ENCODE measurements at regions not wholly inside any gene's neighbourhood (a gene's known extent, or its start where the extent isn't known, plus 50 kb on each side); places are given as distances from the start of the nearest gene placed in this dataset.

DNA sequence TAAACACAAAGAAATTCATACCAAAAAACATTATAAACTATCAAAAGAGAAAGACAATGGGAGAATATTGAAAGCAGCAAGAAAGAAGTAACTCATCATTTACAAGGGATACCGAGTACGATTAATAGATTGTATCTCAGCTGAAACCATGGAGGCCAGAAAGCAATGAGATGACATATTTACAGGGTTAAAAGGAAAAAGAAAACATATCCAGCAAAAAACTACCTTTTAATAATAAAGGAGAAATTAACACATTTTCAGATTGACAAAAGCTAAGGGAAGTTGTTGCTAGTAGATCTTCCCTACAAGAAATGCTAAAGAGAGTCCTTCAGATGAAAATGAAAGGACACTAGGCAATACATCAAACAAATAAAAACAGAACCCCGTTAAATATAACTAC is 364.8 kb upstream of the TNC start:
- no peak overlapping the region for H3K4me3 Mint-ChIP-seq (ENCODE audit: low read depth, unreplicated experiment)
- no peak overlapping the region for H3K27ac Mint-ChIP-seq (ENCODE audit: unreplicated experiment)
- no peaks in the 10 kb centered on the region for H3K4me1 Mint-ChIP-seq (ENCODE audit: low read depth, unreplicated experiment)

DNA sequence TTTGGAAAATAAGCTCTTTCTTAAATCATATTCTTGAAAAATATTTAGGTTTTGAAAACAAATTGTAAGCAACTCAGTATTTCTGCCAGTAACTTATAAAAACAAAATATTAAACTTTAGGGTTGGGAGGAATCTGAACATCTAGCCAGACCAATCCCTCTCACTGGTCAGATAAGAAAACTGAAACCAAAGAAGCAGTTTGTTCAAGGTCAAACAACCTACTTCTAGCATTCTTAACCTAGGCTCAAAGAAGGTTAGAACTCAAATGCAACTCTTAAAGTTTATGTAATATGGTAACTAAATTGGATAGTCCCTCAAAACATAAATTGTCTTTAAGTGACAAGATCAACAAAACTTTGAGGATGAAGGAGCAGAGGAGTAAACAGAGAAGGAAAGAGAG is 374.9 kb upstream of the TNC start:
- no peak for DNase-seq
- Mint-ChIP-seq H3K4me3 (ENCODE audit: low read depth, unreplicated experiment) (no peak overlapping the region), H3K4me1 (ENCODE audit: low read depth, unreplicated experiment) (peaks cover 15% of the 10 kb centered on the region), H3K27me3 (ENCODE audit: unreplicated experiment) (peaks cover 22% of the 10 kb centered on the region), H3K27ac (ENCODE audit: unreplicated experiment) (no peak overlapping the region), H3K36me3 (ENCODE audit: insufficient read depth, unreplicated experiment) (no peaks in the 10 kb centered on the region), H3K9me3 (ENCODE audit: low read depth, unreplicated experiment) (peaks cover 2% of the 10 kb centered on the region)
- intact Hi-C loops (cut with micrococcal nuclease; ENCODE audit: unreplicated experiment) = loop anchor here (10.0 kb wide), 1 partner anchor 118 kb away; no protein-coding TSS in a partner anchor
- TF ChIP-seq, protein P1, sequence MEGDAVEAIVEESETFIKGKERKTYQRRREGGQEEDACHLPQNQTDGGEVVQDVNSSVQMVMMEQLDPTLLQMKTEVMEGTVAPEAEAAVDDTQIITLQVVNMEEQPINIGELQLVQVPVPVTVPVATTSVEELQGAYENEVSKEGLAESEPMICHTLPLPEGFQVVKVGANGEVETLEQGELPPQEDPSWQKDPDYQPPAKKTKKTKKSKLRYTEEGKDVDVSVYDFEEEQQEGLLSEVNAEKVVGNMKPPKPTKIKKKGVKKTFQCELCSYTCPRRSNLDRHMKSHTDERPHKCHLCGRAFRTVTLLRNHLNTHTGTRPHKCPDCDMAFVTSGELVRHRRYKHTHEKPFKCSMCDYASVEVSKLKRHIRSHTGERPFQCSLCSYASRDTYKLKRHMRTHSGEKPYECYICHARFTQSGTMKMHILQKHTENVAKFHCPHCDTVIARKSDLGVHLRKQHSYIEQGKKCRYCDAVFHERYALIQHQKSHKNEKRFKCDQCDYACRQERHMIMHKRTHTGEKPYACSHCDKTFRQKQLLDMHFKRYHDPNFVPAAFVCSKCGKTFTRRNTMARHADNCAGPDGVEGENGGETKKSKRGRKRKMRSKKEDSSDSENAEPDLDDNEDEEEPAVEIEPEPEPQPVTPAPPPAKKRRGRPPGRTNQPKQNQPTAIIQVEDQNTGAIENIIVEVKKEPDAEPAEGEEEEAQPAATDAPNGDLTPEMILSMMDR (IDR thresholded peaks at IDR 0.05; ENCODE audit: unreplicated experiment) = no peak
- CTCF ChIA-PET = no interaction called here
- BruUV-seq (replicated peaks) = no TSS peak

More for the DNA sequence above, 364.8 kb upstream of the TNC start:
- Mint-ChIP-seq H3K27me3 (ENCODE audit: unreplicated experiment) (no peaks in the 10 kb centered on the region), H3K9me3 (ENCODE audit: low read depth, unreplicated experiment) (peaks cover 2% of the 10 kb centered on the region), H3K36me3 (ENCODE audit: insufficient read depth, unreplicated experiment) (no peaks in the 10 kb centered on the region)
- CTCF ChIA-PET = interaction anchor here (0.6 kb wide), 1 partner anchor 801 kb away, joined by 7 read pairs; the partner anchor contains the start of gene TEX48
- TF ChIP-seq, protein P1 (IDR thresholded peaks at IDR 0.05; ENCODE audit: unreplicated experiment) = no peak
- BruUV-seq (replicated peaks) = no TSS peak
- DNase-seq = no peak
- intact Hi-C loops (cut with micrococcal nuclease; ENCODE audit: unreplicated experiment) = no loop called here

GRCh38 chr9:115494393-115494792 is 376.4 kb upstream of the TNC start:
- intact Hi-C loops (cut with micrococcal nuclease; ENCODE audit: unreplicated experiment) = loop anchor here (10.0 kb wide), 1 partner anchor 120 kb away; no protein-coding TSS in a partner anchor
- DNase-seq = no peak
- peaks cover 15% of the 10 kb centered on the region for H3K4me1 Mint-ChIP-seq (ENCODE audit: low read depth, unreplicated experiment)
- H3K27me3 Mint-ChIP-seq (ENCODE audit: unreplicated experiment) = peaks cover 21% of the 10 kb centered on the region
- no TSS peak for BruUV-seq (replicated peaks)
- no peaks in the 10 kb centered on the region for H3K36me3 Mint-ChIP-seq (ENCODE audit: insufficient read depth, unreplicated experiment)
- H3K4me3 Mint-ChIP-seq (ENCODE audit: low read depth, unreplicated experiment) = no peak overlapping the region
- CTCF ChIA-PET = no interaction called here
- peaks cover 2% of the 10 kb centered on the region for H3K9me3 Mint-ChIP-seq (ENCODE audit: low read depth, unreplicated experiment)
- TF ChIP-seq, protein P1 (IDR thresholded peaks at IDR 0.05; ENCODE audit: unreplicated experiment) = no peak
- H3K27ac Mint-ChIP-seq (ENCODE audit: unreplicated experiment) = no peak overlapping the region

DNA sequence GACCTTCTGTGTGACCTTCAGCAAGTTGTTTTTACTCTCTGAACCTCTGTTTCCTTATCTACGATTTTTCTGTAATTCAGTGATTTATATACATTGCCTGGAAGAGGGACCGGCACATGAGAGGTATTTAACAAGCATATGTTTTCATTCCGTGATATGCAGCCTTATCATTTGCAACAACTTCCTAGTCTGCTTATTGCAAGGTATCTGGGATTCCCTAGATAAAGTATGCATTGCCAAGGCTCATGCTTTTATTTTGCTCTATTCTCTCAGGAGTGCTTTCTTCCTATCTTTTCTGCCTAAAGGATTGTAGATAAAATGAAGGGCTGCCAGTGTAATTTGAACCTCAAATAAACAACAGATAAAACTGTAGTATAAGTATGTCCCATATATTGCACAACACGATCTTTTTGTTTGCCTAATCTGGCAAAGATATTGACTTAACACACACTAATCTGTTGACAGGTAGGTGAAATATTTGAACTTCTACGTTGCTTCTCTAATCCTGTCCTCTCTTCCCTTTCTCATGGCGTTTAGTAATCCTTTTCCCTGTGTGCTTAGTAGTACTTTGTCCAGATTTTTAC is 377.2 kb upstream of the TNC start:
- Mint-ChIP-seq H3K4me3 (ENCODE audit: low read depth, unreplicated experiment) (no peak overlapping the region), H3K36me3 (ENCODE audit: insufficient read depth, unreplicated experiment) (no peaks in the 10 kb centered on the region), H3K9me3 (ENCODE audit: low read depth, unreplicated experiment) (peaks cover 2% of the 10 kb centered on the region), H3K27me3 (ENCODE audit: unreplicated experiment) (peaks cover 14% of the 10 kb centered on the region), H3K4me1 (ENCODE audit: low read depth, unreplicated experiment) (peaks cover 15% of the 10 kb centered on the region), H3K27ac (ENCODE audit: unreplicated experiment) (no peak overlapping the region)
- DNase-seq = no peak
- CTCF ChIA-PET = no interaction called here
- TF ChIP-seq, protein P1 (IDR thresholded peaks at IDR 0.05; ENCODE audit: unreplicated experiment) = no peak
- intact Hi-C loops (cut with micrococcal nuclease; ENCODE audit: unreplicated experiment) = loop anchor here (10.0 kb wide), 1 partner anchor 120 kb away; no protein-coding TSS in a partner anchor
- no TSS peak for BruUV-seq (replicated peaks)

Measured in Calu3 (cell line).